Smooth muscle cell (in vitro differentiated cells): ENCODE measurements at regions not wholly inside any gene's neighbourhood (a gene's known extent, or its start where the extent isn't known, plus 50 kb on each side); places are given as distances from the start of the nearest gene placed in this dataset.

Source experiments
- DNase-seq: peaks from one replicate; lab custom pipeline; 2025; ENCODE audit not compliant: unreplicated experiment; lab: John Stamatoyannopoulos, UW
- H2AFZ ChIP-seq: fragments of 200-600 bp; sonication (generic); 2 replicates; pipeline ENCODE4 v1.6.0; 2016; ENCODE audit warnings: antibody characterized with exemption, low read depth, mild to moderate bottlenecking
- H3F3A ChIP-seq: fragments of 200-600 bp; sonication (generic); 2 replicates; pipeline ENCODE4 v1.6.0; 2017; ENCODE audit warnings: antibody characterized with exemption, low read depth
- H3K27ac ChIP-seq: fragments of 200-600 bp; sonication (generic); 2 replicates; pipeline ENCODE4 v1.5.1; 2016; ENCODE audit warnings: low read depth, mild to moderate bottlenecking
- H3K27me3 ChIP-seq: fragments of 200-600 bp; sonication (generic); 2 replicates; pipeline ENCODE4 v1.6.1; 2016; ENCODE audit warnings: low read depth, mild to moderate bottlenecking
- H3K36me3 ChIP-seq: fragments of 200-600 bp; sonication (generic); 2 replicates; pipeline ENCODE4 v1.5.1; 2016; ENCODE audit warnings: low read depth
- H3K4me1 ChIP-seq: fragments of 200-600 bp; sonication (generic); 2 replicates; pipeline ENCODE4 v1.5.1; 2016; ENCODE audit warnings: low read depth
- H3K4me2 ChIP-seq: fragments of 200-600 bp; sonication (generic); 2 replicates; pipeline ENCODE4 v1.6.0; 2016; ENCODE audit warnings: mild to moderate bottlenecking
- H3K4me3 ChIP-seq: fragments of 200-600 bp; sonication (generic); 2 replicates; pipeline ENCODE4 v1.5.1; 2016; ENCODE audit warnings: mild to moderate bottlenecking
- H3K79me2 ChIP-seq: fragments of 200-600 bp; sonication (generic); 2 replicates; pipeline ENCODE4 v1.6.0; 2016; ENCODE audit warnings: low read depth, mild to moderate bottlenecking
- H3K9ac ChIP-seq: fragments of 200-600 bp; sonication (generic); 2 replicates; pipeline ENCODE4 v1.6.0; 2016; ENCODE audit warnings: low read depth
- H3K9me3 ChIP-seq: fragments of 200-600 bp; sonication (generic); replicated peaks from 2 replicates; pipeline ENCODE4 v1.5.1; 2016; ENCODE audit warnings: low read depth
- H4K20me1 ChIP-seq: fragments of 200-600 bp; sonication (generic); 2 replicates; pipeline ENCODE4 v1.6.0; 2016; ENCODE audit warnings: low read depth
- WGBS: methylation state at CpG from one replicate; pipeline ENCODE4 v1.1.7; 2016; ENCODE audit warnings: low lambda C conversion rate; 5-methylcytosine and 5-hydroxymethylcytosine counted together
- TF ChIP-seq, protein P1 (sequence below): fragments of 200-600 bp; sonication (generic); IDR thresholded peaks from 2 replicates; pipeline ENCODE4 v1.5.1; 2017; ENCODE audit warnings: borderline replicate concordance, mild to moderate bottlenecking, antibody characterized with exemption; ENCODE audit not compliant: insufficient read depth, poor library complexity, severe bottlenecking

DNA sequence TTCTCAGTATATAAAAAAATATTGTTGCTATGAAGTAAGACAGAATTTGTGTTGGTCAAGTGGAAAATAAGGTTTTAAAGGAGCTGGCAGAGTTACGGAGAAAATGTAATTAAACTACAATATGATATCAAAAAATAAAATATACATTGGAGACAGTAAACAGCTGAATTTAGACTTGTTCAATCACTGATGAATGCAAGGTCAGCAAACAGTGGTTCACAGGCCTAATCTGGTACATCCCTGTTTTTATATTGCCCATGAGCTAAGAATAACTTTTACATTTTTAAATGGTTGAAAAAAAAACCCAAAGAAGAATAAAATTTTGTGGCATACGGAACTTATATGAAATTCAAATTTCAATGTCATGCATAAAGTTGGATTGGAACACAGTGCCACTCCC is 131.0 kb upstream of the TRIB2 start:
- Histone ChIP-seq H3K79me2 (no peaks in the 10 kb centered on the region), H4K20me1 (no peaks in the 10 kb centered on the region), H3K4me3 (no peak overlapping the region), H3K36me3 (no peaks in the 10 kb centered on the region), H3K9me3 (no peaks in the 10 kb centered on the region), H3K4me1 (peaks cover 5% of the 10 kb centered on the region), H3K4me2 (no peak overlapping the region), H3K27ac (no peak overlapping the region), H3K27me3 (no peaks in the 10 kb centered on the region), H2AFZ (no peak overlapping the region), H3K9ac (no peak overlapping the region), H3F3A (no peaks in the 10 kb centered on the region)
- no peak for DNase-seq
- TF ChIP-seq, protein P1, sequence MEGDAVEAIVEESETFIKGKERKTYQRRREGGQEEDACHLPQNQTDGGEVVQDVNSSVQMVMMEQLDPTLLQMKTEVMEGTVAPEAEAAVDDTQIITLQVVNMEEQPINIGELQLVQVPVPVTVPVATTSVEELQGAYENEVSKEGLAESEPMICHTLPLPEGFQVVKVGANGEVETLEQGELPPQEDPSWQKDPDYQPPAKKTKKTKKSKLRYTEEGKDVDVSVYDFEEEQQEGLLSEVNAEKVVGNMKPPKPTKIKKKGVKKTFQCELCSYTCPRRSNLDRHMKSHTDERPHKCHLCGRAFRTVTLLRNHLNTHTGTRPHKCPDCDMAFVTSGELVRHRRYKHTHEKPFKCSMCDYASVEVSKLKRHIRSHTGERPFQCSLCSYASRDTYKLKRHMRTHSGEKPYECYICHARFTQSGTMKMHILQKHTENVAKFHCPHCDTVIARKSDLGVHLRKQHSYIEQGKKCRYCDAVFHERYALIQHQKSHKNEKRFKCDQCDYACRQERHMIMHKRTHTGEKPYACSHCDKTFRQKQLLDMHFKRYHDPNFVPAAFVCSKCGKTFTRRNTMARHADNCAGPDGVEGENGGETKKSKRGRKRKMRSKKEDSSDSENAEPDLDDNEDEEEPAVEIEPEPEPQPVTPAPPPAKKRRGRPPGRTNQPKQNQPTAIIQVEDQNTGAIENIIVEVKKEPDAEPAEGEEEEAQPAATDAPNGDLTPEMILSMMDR = no peak
- 91% methylated on average over 2 of the region's 2 CpGs for WGBS

DNA sequence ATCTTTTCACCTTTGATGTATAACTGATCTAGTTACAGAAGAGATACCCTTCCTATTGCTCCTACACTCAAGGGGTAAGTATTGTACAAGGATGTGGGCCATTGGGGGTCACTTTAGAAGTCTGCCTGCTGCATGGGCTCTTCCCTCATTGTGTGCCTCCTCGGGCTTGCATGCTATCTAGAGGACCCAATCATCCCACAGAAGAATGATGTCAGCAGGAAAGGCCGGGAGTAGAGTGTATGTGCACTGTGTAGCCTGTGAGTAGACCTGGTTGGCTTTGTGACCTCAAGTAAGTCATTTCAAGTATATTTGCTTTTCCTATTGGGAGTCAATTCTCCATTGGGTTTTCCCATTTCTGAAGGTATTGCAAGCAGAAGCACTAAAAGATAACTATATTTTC is 129.5 kb upstream of the TRIB2 start:
- 74% methylated on average over 2 of the region's 2 CpGs for WGBS
- no peak overlapping the region for H3K4me3 ChIP-seq
- H2AFZ ChIP-seq = no peak overlapping the region
- H3K27me3 ChIP-seq = no peaks in the 10 kb centered on the region
- no peaks in the 10 kb centered on the region for H3K79me2 ChIP-seq
- peaks cover 5% of the 10 kb centered on the region for H3K4me1 ChIP-seq
- H3K4me2 ChIP-seq = no peak overlapping the region
- DNase-seq = no peak
- no peaks in the 10 kb centered on the region for H4K20me1 ChIP-seq
- H3K27ac ChIP-seq = no peak overlapping the region
- H3K36me3 ChIP-seq = no peaks in the 10 kb centered on the region
- no peak overlapping the region for H3K9ac ChIP-seq
- no peaks in the 10 kb centered on the region for H3F3A ChIP-seq
- TF ChIP-seq, protein P1 = no peak
- no peaks in the 10 kb centered on the region for H3K9me3 ChIP-seq

DNA sequence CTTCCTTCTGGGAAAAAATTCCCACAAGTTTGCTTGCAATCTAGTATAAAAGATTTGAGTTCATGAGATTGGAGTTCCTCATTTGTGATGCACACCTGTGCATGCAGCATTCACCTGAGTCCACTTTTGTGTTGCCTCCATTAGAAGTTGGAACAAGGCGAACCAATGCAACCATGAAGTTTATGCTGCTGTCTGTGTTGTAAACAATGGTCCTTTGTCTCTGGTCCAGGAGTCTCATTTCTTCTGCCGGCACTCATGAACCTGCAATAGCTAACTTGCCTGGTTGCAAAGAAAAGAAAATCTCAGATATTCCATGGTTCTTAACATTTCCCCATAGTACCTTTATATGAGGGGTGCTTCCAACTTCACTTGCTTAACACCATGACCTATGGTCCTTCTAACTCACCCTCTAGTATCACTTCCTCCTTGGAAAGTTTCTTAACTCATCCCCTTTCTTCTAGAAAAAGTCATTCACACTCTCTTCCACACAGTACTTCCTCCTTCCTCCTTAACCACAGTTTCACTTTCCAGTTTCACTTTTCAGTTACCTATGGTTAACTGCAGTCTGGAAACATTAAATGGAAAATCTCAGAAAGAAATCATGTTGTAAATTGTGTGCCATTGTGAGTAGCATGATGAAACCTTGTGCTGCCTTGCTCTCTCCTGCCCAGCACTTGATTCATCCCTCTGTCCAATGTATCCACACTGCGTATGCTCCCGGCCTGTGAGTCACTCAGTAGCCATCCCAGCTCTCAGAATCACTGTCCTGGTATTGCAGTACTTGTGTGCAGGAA is 128.8 kb upstream of the TRIB2 start:
- Histone ChIP-seq H3K79me2 (no peaks in the 10 kb centered on the region), H3K27ac (peak overlapping the region; percentile 54), H3K4me1 (peaks cover 5% of the 10 kb centered on the region), H3K9ac (no peak overlapping the region), H4K20me1 (no peaks in the 10 kb centered on the region), H3K9me3 (no peaks in the 10 kb centered on the region), H3K4me2 (peak overlapping the region; percentile 21), H3K36me3 (no peaks in the 10 kb centered on the region), H3K27me3 (no peaks in the 10 kb centered on the region), H3K4me3 (no peak overlapping the region), H3F3A (no peaks in the 10 kb centered on the region), H2AFZ (peak overlapping the region; percentile 13)
- WGBS = 51% methylated on average over 4 of the region's 4 CpGs
- no peak for DNase-seq
- TF ChIP-seq, protein P1 = no peak

DNA sequence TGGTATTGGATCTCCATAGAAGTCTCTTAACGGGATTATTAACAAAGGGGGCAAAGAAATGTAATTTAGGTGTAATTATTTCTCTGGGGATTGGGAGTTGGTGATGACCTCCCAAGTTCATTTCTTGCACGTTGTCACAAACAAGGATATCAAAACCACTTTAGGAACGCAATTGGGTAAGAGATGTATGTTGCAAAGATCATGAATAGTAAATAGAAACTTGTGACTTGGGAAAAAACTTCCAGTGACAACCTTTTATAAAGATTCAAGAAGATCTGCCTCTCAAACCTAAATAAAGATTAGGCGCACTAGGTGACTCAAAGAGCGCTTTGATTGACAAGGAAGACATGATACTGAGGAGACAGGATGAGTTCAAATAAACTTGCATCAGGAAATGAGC is 127.8 kb upstream of the TRIB2 start:
- Histone ChIP-seq H3K27ac (no peak overlapping the region), H3K4me2 (no peak overlapping the region), H4K20me1 (no peaks in the 10 kb centered on the region), H3K9ac (no peak overlapping the region), H3F3A (no peaks in the 10 kb centered on the region), H3K9me3 (no peaks in the 10 kb centered on the region), H3K79me2 (no peaks in the 10 kb centered on the region), H3K36me3 (no peaks in the 10 kb centered on the region), H3K4me3 (no peak overlapping the region), H2AFZ (no peak overlapping the region), H3K27me3 (no peaks in the 10 kb centered on the region), H3K4me1 (peaks cover 5% of the 10 kb centered on the region)
- no peak for DNase-seq
- TF ChIP-seq, protein P1 = no peak
- 95% methylated on average over 5 of the region's 5 CpGs for WGBS
